SH-SY5Y (cell line): ENCODE measurements at regions not wholly inside any gene's neighbourhood (a gene's known extent, or its start where the extent isn't known, plus 50 kb on each side); places are given as distances from the start of the nearest gene placed in this dataset.

Experiments used
- GATA2 ChIP-seq: IDR thresholded peaks from 2 replicates; pipeline ENCODE4 v1.6.1; 2011; ENCODE audit warnings: mild to moderate bottlenecking, low read depth, low read length
- GATA3 ChIP-seq: IDR thresholded peaks from 2 replicates; pipeline ENCODE4 v1.6.1; 2011; ENCODE audit warnings: low read depth, mild to moderate bottlenecking, low read length, moderate library complexity

DNA sequence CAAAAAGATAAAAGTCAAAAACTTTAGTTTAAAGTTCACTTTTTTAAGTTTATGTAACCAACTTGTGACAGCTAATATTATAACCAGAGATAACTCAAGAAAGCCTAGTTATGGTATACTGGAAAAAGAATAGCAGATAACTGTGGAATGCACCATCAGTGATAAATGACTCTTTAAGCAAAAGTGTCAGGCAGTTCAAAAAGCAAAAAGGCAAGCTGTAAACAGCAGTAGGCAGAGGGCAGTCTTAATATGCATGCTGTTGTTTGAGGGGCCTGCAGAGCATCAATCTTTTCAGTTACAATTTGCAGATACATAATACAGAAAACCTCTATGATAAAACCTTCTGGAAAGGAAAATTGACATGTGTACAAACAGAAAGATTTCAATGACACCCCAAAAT, 81.8 kb upstream of the JADE1 start:
- no peak for TF ChIP-seq GATA2
- no peak for TF ChIP-seq GATA3
